GM12878 (cell line): ENCODE measurements at regions not wholly inside any gene's neighbourhood (a gene's known extent, or its start where the extent isn't known, plus 50 kb on each side); places are given as distances from the start of the nearest gene placed in this dataset.

ENCODE experiments used
- ATAC-seq: fragments of 200-7000 bp; cut with Tn5 transposase; 3 replicates; pipeline ENCODE4 v1.9.1; 2020; ENCODE audit warnings: mild to moderate bottlenecking, moderate library complexity
- BruUV-seq: library from RNA; stranded (reverse); fragments of 400-500 nt; replicated peaks from 2 replicates; lab custom pipeline; 2021; lab: Mats Ljungman, UMichigan
- CTCF ChIA-PET: fragments of 300-600 bp; sonication (Branson Sonifier 250); formaldehyde crosslinking; extraction: SDS; loops from one replicate; lab custom pipeline; 2021; ENCODE audit warnings: inconsistent platforms; lab: Yijun Ruan, JAX
- POLR2A ChIA-PET: fragments of 350-600 bp; formaldehyde crosslinking; extraction: SDS; loops from one replicate; lab custom pipeline; 2021; ENCODE audit warnings: inconsistent platforms; lab: Charles Lee
- RAD21 ChIA-PET: fragments of 300-600 bp; sonication (Branson Sonifier 250); formaldehyde crosslinking; loops from one replicate; lab custom pipeline; 2023; ENCODE audit warnings: antibody characterized with exemption; ENCODE audit not compliant: unreplicated experiment; lab: Charles Lee
- SMC1A ChIA-PET: fragments of 300-600 bp; sonication (Branson Sonifier 250); formaldehyde crosslinking; loops from one replicate; lab custom pipeline; 2023; ENCODE audit not compliant: unreplicated experiment, uncharacterized antibody; lab: Charles Lee
- DNase-seq: peaks from one replicate; pipeline ENCODE4 v3.0.0-alpha.2; 2011; ENCODE audit warnings: low read depth, low spot score
- FAIRE-seq: peaks from 3 replicates; lab custom pipeline; 2011; peaks lifted over from hg19 to GRCh38; lab: Jason Lieb, UNC
- H2AFZ ChIP-seq: 2 replicates; pipeline ENCODE4 v1.6.0; 2011; ENCODE audit warnings: low read depth, low read length, control low read depth; ENCODE audit not compliant: control insufficient read depth
- H3K27ac ChIP-seq: 2 replicates; pipeline ENCODE4 v1.5.1; 2011; ENCODE audit warnings: control low read depth; ENCODE audit not compliant: control insufficient read depth, insufficient read depth
- H3K27me3 ChIP-seq, 2 experiments: replicated peaks in 1 of 2; 2 replicates each; pipeline versions ENCODE4 v1.6.0 to v1.6.1; 2011; ENCODE audit warnings: low read length in 1 of 2; ENCODE audit not compliant: control insufficient read depth in 2 of 2, insufficient read depth in 2 of 2
- H3K36me3 ChIP-seq, 2 experiments: 2 replicates each; pipeline ENCODE4 v1.5.1; 2011; ENCODE audit warnings: low read length in 1 of 2; ENCODE audit not compliant: control insufficient read depth in 2 of 2, insufficient read depth in 2 of 2
- H3K4me1 ChIP-seq: 2 replicates; pipeline ENCODE4 v1.6.1; 2011; ENCODE audit warnings: mild to moderate bottlenecking, low read length, moderate library complexity, mixed read lengths; ENCODE audit not compliant: control insufficient read depth, insufficient read depth
- H3K4me2 ChIP-seq: 2 replicates; pipeline ENCODE4 v1.6.0; 2011; ENCODE audit warnings: control low read depth; ENCODE audit not compliant: control insufficient read depth, insufficient read depth
- H3K4me3 ChIP-seq: fragments of 200-600 bp; sonication (generic); 2 replicates; pipeline ENCODE4 v1.5.1; 2016
- H3K79me2 ChIP-seq: 2 replicates; pipeline ENCODE4 v1.6.0; 2011; ENCODE audit warnings: low read length; ENCODE audit not compliant: control insufficient read depth, insufficient read depth
- H3K9ac ChIP-seq: 2 replicates; pipeline ENCODE4 v1.8.0; 2011; ENCODE audit warnings: low read length, control low read depth, mixed read lengths; ENCODE audit not compliant: control insufficient read depth, insufficient read depth
- H3K9me3 ChIP-seq: replicated peaks from 3 replicates; pipeline ENCODE4 v1.5.1; 2011; ENCODE audit warnings: mild to moderate bottlenecking, low read length; ENCODE audit not compliant: control insufficient read depth, insufficient read depth
- H4K20me1 ChIP-seq: 2 replicates; pipeline ENCODE4 v1.6.0; 2011; ENCODE audit not compliant: control insufficient read depth, insufficient read depth
- ASH2L ChIP-seq: fragments of 300-600, 200-600 bp; sonication (generic); IDR thresholded peaks from 2 replicates; pipeline ENCODE4 v1.6.1; 2017; ENCODE audit warnings: low read depth, mild to moderate bottlenecking, borderline replicate concordance
- BHLHE40 ChIP-seq, 2 experiments: fragments of 450-650 bp in 1 of 2; IDR thresholded peaks; 2 replicates each; pipeline ENCODE4 v1.6.1; 2011 to 2017; ENCODE audit warnings: low read depth in 2 of 2, borderline replicate concordance in 1 of 2, improper control_type of control experiment in 1 of 2, low read length in 1 of 2, mild to moderate bottlenecking in 1 of 2
- CUX1 ChIP-seq: IDR thresholded peaks from 2 replicates; pipeline ENCODE4 v1.6.1; 2012; ENCODE audit warnings: improper control_type of control experiment, low read depth, low read length; ENCODE audit not compliant: insufficient replicate concordance
- FOXK2 ChIP-seq: fragments of 450-650 bp; IDR thresholded peaks from 2 replicates; pipeline ENCODE4 v1.6.1; 2017; ENCODE audit warnings: mild to moderate bottlenecking, moderate library complexity
- GATAD2B ChIP-seq: fragments of 450-650 bp; conservative IDR thresholded peaks from 2 replicates; pipeline ENCODE4 v1.6.1; 2017; ENCODE audit warnings: low read depth, mild to moderate bottlenecking, moderate library complexity
- IKZF2 ChIP-seq, 2 experiments: fragments of 450-650 bp; IDR thresholded peaks; 2 replicates each; pipeline ENCODE4 v1.6.1; 2017; ENCODE audit warnings: mild to moderate bottlenecking in 2 of 2, moderate library complexity in 2 of 2
- MYC ChIP-seq: IDR thresholded peaks from 2 replicates; pipeline ENCODE4 v1.6.1; 2011; ENCODE audit warnings: mild to moderate bottlenecking, low read length, moderate library complexity, inconsistent platforms; ENCODE audit not compliant: insufficient read depth, insufficient replicate concordance, insufficient read length, severe bottlenecking
- NFIC ChIP-seq: IDR thresholded peaks from 2 replicates; pipeline ENCODE4 v1.6.1; 2012; ENCODE audit warnings: low read depth, mild to moderate bottlenecking, inconsistent platforms, low read length, moderate library complexity
- NR2C1 ChIP-seq: fragments of 450-650 bp; IDR thresholded peaks from 2 replicates; pipeline ENCODE4 v1.6.1; 2017; ENCODE audit warnings: antibody characterized with exemption, mild to moderate bottlenecking, moderate library complexity
- PAX5 ChIP-seq: IDR thresholded peaks from 2 replicates; pipeline ENCODE4 v1.6.1; 2011; ENCODE audit warnings: low read depth, low read length, borderline replicate concordance
- SMAD1 ChIP-seq: fragments of 450-650 bp; IDR thresholded peaks from 2 replicates; pipeline ENCODE4 v1.6.1; 2018; ENCODE audit warnings: mild to moderate bottlenecking, low read depth; ENCODE audit not compliant: partially characterized antibody
- TAF1 ChIP-seq: IDR thresholded peaks from 2 replicates; pipeline ENCODE4 v1.6.1; 2011; ENCODE audit warnings: mild to moderate bottlenecking, low read depth, low read length, borderline replicate concordance
- ZNF24 ChIP-seq: fragments of 450-650 bp; IDR thresholded peaks from 2 replicates; pipeline ENCODE4 v1.6.1; 2017; ENCODE audit warnings: antibody characterized with exemption, mild to moderate bottlenecking
- ZZZ3 ChIP-seq: IDR thresholded peaks from 2 replicates; pipeline ENCODE4 v1.6.1; 2011; ENCODE audit warnings: low read depth; ENCODE audit not compliant: control insufficient read depth, insufficient read length
- WGBS: methylation state at CpG from one replicate; pipeline ENCODE4 v1.1.6; 2016; ENCODE audit warnings: low lambda C conversion rate; ENCODE audit not compliant: insufficient replicate concordance, insufficient coverage; ENCODE audit errors: missing lambda C conversion rate; 5-methylcytosine and 5-hydroxymethylcytosine counted together
- in situ Hi-C: fragments of 300-500 bp; cut with MboI; formaldehyde crosslinking; loops from 9 replicates; pipeline ENCODE4 v1.14.3; 2018; ENCODE audit warnings: mixed read lengths
- intact Hi-C: fragments of 100-400 bp; cut with micrococcal nuclease; formaldehyde crosslinking; loops from one replicate; pipeline ENCODE4 v1.14.2; 2022; ENCODE audit not compliant: unreplicated experiment
- TF ChIP-seq, protein P1 (sequence below): IDR thresholded peaks from 2 replicates; pipeline ENCODE4 v1.6.1; 2012; ENCODE audit warnings: low read length, inconsistent platforms

DNA sequence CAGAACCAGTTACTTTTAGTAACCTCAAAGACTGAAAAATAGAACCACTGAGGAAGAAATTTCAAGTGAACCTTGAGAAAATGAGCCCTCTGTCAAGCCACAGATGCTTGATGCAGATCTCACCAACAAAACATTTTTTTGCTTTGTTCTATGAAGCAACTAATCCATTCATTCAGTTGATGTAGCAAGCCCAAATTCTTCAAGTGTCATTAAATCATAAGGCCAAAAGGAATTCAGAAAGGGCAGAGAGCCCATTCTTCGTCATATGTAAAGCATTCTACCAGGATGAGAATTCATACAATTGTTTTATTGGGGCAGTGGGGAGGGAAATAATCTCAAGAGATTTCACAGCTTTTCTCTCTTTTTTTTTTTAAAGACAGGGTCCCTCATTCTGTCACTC lies 218.0 kb upstream of the RGS6 start (continued):
- TF ChIP-seq, protein P1, sequence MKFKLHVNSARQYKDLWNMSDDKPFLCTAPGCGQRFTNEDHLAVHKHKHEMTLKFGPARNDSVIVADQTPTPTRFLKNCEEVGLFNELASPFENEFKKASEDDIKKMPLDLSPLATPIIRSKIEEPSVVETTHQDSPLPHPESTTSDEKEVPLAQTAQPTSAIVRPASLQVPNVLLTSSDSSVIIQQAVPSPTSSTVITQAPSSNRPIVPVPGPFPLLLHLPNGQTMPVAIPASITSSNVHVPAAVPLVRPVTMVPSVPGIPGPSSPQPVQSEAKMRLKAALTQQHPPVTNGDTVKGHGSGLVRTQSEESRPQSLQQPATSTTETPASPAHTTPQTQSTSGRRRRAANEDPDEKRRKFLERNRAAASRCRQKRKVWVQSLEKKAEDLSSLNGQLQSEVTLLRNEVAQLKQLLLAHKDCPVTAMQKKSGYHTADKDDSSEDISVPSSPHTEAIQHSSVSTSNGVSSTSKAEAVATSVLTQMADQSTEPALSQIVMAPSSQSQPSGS: no peak

- no peak overlapping the region for H3K4me3 ChIP-seq
- no peaks in the 10 kb centered on the region for H4K20me1 ChIP-seq
- no peaks in the 10 kb centered on the region for H3K79me2 ChIP-seq
- intact Hi-C loops: no loop called here
- ChIA-PET POLR2A (interaction anchor here (0.6 kb wide), 2 partner anchors 80 to 674 kb away, joined by 3 read pairs; no protein-coding TSS in a partner anchor), RAD21 (interaction anchor here (1.3 kb wide), 1 partner anchor 162 kb away, joined by 3 read pairs; no protein-coding TSS in a partner anchor), CTCF (interaction anchor here (1.4 kb wide), 2 partner anchors 27 to 58 kb away, joined by 3 to 4 read pairs; no protein-coding TSS in a partner anchor), SMC1A (interaction anchor here (0.9 to 1.1 kb wide), 2 partner anchors 36 to 570 kb away, joined by 3 to 4 read pairs; no protein-coding TSS in a partner anchor)
- H3K4me2 ChIP-seq: no peak overlapping the region
- no peaks in the 10 kb centered on the region for H3K27me3 ChIP-seq
- in situ Hi-C loops: no loop called here
- peaks cover 5 to 8% of the 10 kb centered on the region in 2 experiments for H3K36me3 ChIP-seq
- H3K4me1 ChIP-seq: no peaks in the 10 kb centered on the region
- H3K9ac ChIP-seq: no peak overlapping the region
- no peak for ATAC-seq
- H3K27ac ChIP-seq: no peak overlapping the region
- no peak overlapping the region for H2AFZ ChIP-seq
- no peak for DNase-seq
- no TSS peak for BruUV-seq
- TF ChIP-seq MYC (no peak), NR2C1 (no peak), FOXK2 (no peak), PAX5 (no peak), TAF1 (no peak), ASH2L (no peak), NFIC (no peak), BHLHE40 (IDR thresholded peaks at IDR 0.05; ENCODE audit: borderline replicate concordance in 1 of 2, low read depth in 2 of 2, low read length in 1 of 2) (no peak), IKZF2 (IDR thresholded peaks at IDR 0.05) (no peak), ZNF24 (no peak), CUX1 (no peak), SMAD1 (no peak), ZZZ3 (no peak), GATAD2B (no peak)
- FAIRE-seq: no peak
- H3K9me3 ChIP-seq: no peaks in the 10 kb centered on the region
- 98% methylated on average over 6 of the region's 6 CpGs for WGBS
Measured at GRCh38 chr14:71716041-71716772, 216.0 kb upstream of the RGS6 start.
